ENCODE measurements at regions not wholly inside any gene's neighbourhood (a gene's known extent, or its start where the extent isn't known, plus 50 kb on each side); places are given as distances from the start of the nearest gene placed in this dataset.

DNA sequence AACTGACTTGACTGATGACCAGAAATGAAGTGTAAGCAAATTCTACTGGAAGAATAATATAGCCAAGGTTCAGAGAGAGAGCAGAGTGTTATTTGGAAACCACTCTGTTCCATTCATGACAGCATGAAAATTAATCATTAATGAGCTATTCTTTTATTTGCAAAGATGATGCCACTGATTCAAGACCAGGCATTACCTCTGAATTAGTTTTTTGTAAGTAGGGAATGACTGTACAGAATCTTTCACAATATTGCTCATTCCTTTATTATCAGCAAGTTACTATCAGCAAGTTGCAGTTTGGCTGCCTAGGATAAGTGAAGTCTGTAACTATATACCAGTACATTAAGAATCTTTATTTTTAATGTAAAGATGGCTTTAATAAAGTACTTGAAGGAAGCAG lies 75.1 kb upstream of the RGMB start:
- DNase-seq (ENCODE audit: low read depth in 4 of 4, low spot score in 3 of 4), result no peak

DNA sequence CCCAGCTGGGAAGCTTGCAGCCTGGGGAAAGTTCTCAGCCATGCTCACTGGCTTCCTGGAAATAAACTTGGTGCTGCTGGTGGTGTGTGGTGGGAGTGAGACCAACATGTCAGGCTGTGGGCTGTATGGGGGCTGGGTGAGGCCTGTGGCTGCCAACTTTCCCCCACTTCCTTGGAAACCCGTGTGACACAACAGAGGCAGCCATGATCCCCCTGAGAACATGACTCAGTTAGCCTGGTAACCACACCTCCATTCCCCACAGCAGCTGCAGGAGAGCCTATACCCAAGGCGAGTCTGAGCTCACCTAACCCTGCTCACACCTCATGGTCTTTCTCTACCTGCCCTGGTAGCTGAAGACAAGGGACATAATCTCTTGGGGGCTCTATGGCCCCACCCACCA lies 72.7 kb upstream of the RGMB start:
- no peak for DNase-seq (ENCODE audit: low read depth in 4 of 4, low spot score in 3 of 4)

DNA sequence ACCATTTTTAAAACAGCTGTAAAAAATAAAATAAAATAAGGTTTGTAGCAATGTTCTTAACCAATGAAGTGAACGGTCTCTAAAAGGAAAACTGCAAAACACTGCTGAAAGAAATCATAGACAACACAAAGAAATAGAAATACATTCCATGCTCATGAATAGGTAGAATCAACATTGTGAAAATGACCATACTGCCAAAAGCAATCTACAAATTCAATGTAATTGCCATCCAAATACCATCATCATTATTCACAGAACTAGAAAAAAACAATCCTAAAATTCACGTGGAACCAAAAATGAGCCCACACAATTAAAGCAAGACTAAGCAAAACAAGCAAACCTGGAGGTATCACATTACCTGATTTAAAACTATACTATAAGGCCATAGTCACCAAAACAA lies 67.6 kb upstream of the RGMB start:
- no peak for DNase-seq (ENCODE audit: low read depth in 4 of 4, low spot score in 3 of 4)

DNA sequence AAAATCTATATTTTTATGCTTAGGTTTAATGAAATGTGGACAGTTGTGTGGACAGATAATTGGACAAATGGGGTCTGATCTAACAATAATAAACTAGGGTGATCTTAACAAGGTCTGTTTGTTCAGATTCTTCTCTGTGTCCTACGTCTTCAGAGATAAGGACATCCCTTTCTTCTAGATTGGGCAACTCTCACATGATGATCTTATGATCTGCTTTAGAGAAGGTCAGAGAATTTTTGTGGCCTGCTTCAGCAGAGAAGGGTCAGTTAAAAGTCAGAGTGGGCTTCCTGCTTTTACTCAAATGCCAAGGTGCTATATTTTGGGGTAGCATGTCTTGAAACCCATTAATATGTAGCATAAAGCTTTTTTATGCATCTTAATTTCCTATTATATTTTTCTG lies 63.8 kb upstream of the RGMB start:
- DNase-seq (ENCODE audit: low read depth in 4 of 4, low spot score in 3 of 4), result no peak

DNA sequence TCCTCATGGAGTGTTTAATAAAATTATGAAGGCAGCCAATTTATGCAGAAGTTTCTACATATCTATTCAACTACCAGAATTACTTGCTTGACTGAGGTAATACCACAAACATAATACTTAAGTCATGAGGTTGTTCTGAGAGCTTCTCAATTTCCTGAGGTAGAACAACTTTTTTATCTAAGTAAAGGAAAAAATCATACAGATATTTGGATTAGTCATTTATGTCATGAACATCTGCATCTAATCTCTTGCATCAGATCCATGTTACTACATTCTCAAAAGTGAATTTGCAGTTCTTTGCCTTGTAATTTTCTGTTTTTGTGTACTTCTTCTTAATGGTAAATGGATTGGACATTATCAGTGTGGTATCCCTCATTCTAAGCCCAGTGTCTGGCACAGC lies 60.4 kb upstream of the RGMB start:
- DNase-seq (ENCODE audit: low read depth in 4 of 4, low spot score in 3 of 4), result no peak

DNA sequence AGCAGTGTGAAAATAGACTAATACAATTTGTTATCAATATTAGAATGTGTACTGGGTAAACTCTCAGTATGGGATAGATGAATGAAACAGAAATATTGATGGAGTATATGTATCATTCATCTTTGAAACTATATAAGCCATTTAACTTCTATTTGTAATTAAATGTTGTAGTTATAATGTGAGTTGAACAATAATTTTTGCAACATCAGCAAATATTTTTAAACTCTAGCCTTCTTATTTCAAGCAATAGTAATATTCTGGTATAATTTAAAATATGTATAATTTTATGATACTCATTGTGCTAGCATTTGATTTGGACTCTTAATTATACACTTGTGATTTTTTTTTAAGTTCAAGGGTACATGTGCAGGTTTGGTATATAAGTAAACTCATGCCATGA lies 59.6 kb upstream of the RGMB start:
- DNase-seq (ENCODE audit: low read depth in 4 of 4, low spot score in 3 of 4), result no peak

DNA sequence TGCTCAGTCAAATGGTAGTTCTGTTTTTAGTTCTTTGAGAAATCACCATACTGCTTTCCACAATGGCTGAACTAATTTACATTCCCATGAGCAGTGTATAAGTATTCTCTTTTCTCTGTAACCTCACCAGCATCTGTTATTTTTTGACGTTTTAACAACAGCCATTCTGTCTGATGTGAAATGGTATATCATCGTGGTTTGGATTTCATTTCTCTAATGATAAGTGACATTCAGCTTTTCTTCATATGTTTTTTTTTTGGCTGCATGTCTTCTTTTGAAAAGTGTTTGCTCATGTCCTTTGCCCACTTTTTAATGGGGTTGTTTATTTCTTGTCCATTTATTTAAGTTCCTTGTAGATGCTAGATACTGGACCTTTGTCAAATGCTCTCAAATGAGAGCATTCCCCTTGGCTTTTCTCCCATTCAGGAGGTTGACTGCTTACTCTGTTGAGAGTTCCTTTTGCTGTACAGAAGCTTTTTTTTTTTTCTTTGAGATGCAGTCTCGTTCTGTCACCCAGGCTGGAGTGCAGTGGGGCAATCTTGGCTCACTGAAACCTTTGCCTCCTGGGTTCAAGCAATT lies 58.7 kb upstream of the RGMB start:
- DNase-seq (ENCODE audit: low read depth in 4 of 4, low spot score in 3 of 4), result no peak

DNA sequence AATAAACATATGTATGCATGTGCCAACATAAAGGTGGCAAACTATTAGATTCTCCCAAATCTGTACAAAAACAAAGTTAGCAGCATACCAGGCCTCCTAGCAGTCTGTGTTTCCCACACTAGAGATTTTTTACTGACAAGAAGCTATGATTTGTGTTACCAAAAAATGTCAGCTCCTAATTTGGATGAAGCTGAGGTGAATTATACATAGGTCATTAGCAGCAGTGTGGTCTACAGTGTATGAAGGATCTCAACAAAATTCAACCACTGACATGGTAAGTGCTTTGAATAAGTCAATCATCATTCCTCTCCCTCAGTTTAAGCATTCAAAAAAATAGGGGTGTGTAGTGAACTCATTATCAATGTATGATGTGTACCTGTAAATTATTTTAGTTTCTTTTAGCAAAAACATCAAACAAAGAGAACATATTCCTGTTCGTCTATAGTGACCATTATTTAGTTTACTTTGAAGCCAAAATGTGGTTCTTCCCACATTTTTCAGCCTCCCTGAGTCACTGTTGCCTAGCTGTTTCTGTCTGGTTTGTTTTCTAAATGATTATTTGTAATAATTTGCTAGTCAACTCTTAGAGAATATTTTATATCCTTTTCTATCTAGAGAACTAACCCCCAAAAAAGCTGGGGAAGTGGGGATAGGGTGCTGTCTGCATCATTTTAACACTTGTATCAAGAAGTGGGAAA lies 52.1 kb upstream of the RGMB start:
- DNase-seq (ENCODE audit: low read depth in 4 of 4, low spot score in 3 of 4), result no peak

DNA sequence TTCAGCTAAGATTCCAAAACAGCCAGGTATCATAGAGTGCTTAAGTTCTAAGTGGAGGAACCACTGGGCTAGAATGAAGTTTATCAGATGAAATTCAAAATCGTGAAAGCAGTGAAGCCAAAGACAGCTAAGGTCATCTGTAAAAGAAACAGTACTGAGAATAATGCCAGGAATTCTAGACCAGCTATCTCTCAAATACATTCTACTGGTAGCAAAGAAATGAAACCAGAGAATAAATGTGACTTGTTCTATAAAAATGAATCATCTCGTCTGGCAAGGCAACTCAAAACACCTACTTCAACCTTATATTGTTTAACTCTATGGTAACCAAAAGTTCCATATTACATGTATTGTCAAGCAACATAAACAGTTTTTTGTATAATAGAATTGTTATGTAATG lies 51.3 kb upstream of the RGMB start:
- no peak for DNase-seq (ENCODE audit: low read depth in 4 of 4, low spot score in 3 of 4)

DNA sequence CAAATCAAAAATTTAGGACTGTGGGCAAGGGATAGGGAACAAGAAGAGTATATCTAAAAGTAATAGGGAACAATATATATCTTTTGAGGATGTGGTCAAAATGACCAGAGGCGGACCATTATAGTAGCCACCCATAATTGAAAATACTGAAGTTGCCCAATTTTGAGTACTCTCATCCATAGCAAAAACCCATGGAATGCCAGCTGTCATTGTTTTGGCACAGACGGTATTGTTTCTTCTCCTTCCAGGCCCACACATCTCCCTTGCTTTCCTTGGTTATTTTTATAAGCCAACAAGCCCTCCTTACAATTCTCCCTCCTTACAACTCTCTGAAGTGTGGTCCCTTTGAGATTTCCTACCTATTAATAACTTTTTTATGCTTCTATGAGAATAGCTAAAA lies 50.4 kb upstream of the RGMB start:
- DNase-seq (ENCODE audit: low read depth in 4 of 4, low spot score in 3 of 4), result no peak

Data from left renal pelvis (tissue), 4 donors.